ENCODE measurements at regions not wholly inside any gene's neighbourhood (a gene's known extent, or its start where the extent isn't known, plus 50 kb on each side); places are given as distances from the start of the nearest gene placed in this dataset.

DNA sequence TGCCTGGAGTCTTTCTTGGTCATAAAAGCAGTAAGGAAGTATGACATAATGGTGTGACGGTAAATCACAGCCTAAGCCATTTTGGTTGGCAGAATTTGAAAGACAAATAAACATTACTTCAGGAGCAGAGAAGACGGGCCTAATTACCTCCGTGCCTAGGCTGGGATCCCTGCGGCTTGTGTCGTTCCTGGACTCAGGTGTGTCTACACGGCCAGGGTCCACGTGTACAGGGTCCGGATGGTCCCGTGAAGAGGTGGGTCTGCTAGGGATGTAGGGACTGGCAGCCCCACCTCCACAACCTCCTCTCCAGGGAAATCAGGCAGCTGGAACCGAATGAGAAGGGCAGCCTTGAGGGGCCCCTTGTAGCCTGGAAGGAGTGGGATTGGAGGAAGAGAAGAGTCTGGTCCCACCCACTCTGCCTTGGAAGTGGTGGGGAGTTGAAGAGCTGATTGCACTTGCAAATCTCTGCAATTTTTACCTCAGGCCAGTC is 55.4 kb upstream of the PLAC1 start:
- no peak for ATAC-seq
- no peak overlapping the region for H3K4me3 ChIP-seq (ENCODE audit: low read length)
- H3K27ac Mint-ChIP-seq = no peak overlapping the region
- H3K4me1 Mint-ChIP-seq = peaks cover 5 to 8% of the 10 kb centered on the region in 2 donors
- H3K36me3 Mint-ChIP-seq = no peaks in the 10 kb centered on the region
- H3K27me3 ChIP-seq (ENCODE audit: control insufficient read depth, insufficient read depth, low read length) = no peaks in the 10 kb centered on the region
- TF ChIP-seq, protein P1, sequence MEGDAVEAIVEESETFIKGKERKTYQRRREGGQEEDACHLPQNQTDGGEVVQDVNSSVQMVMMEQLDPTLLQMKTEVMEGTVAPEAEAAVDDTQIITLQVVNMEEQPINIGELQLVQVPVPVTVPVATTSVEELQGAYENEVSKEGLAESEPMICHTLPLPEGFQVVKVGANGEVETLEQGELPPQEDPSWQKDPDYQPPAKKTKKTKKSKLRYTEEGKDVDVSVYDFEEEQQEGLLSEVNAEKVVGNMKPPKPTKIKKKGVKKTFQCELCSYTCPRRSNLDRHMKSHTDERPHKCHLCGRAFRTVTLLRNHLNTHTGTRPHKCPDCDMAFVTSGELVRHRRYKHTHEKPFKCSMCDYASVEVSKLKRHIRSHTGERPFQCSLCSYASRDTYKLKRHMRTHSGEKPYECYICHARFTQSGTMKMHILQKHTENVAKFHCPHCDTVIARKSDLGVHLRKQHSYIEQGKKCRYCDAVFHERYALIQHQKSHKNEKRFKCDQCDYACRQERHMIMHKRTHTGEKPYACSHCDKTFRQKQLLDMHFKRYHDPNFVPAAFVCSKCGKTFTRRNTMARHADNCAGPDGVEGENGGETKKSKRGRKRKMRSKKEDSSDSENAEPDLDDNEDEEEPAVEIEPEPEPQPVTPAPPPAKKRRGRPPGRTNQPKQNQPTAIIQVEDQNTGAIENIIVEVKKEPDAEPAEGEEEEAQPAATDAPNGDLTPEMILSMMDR (IDR thresholded peaks at IDR 0.05) = no peak
- H3K4me3 Mint-ChIP-seq = no peak overlapping the region
- no peaks in the 10 kb centered on the region for H3K36me3 ChIP-seq (ENCODE audit: control insufficient read depth, insufficient read depth, low read length)
- peaks cover 5% of the 10 kb centered on the region for H3K4me1 ChIP-seq (ENCODE audit: control insufficient read depth, insufficient read depth, low read length)
- no peak overlapping the region for H3K27ac ChIP-seq (ENCODE audit: low read length)
- peaks cover 0 to 11% of the 10 kb centered on the region in 2 donors for H3K27me3 Mint-ChIP-seq (ENCODE audit: low read depth in 2 of 2)
- no peaks in the 10 kb centered on the region for H3K9me3 Mint-ChIP-seq
- no peak for DNase-seq
- intact Hi-C loops (cut with micrococcal nuclease) = no loop called here
- no peaks in the 10 kb centered on the region for H3K9me3 ChIP-seq (ENCODE audit: control insufficient read depth, insufficient read depth, low read length)
- WGBS (ENCODE audit: insufficient coverage) = 100% methylated on average over 5 of the region's 10 CpGs

DNA sequence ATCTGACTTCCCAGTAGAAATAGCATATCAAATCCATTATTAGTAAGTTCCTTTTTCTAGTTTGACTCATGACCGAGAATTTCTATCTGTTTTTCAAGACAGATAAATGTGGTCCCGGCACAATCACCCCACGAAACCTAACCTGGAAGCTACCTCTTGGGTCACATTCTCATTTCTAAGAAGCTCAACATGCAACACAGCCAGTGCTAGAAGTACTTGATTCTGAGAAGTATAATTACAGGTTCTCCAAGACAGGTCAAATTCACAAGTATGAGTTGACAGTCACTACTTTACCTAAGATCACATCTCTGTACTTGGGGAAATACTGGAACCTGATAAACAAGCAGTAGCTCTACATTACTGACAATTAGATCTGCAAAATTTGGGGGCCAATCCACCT is 54.0 kb upstream of the PLAC1 start:
- Mint-ChIP-seq H3K4me1 (no peaks in the 10 kb centered on the region), H3K27ac (no peak overlapping the region), H3K27me3 (ENCODE audit: low read depth in 2 of 2) (peaks cover 0 to 18% of the 10 kb centered on the region in 2 donors), H3K36me3 (no peaks in the 10 kb centered on the region), H3K4me3 (no peak overlapping the region), H3K9me3 (no peaks in the 10 kb centered on the region)
- DNase-seq (no peak), ATAC-seq (no peak)
- Histone ChIP-seq H3K36me3 (ENCODE audit: control insufficient read depth, insufficient read depth, low read length) (no peaks in the 10 kb centered on the region), H3K27ac (ENCODE audit: low read length) (no peak overlapping the region), H3K4me1 (ENCODE audit: control insufficient read depth, insufficient read depth, low read length) (no peaks in the 10 kb centered on the region), H3K4me3 (ENCODE audit: low read length) (no peak overlapping the region), H3K27me3 (ENCODE audit: control insufficient read depth, insufficient read depth, low read length) (no peaks in the 10 kb centered on the region), H3K9me3 (ENCODE audit: control insufficient read depth, insufficient read depth, low read length) (no peaks in the 10 kb centered on the region)
- intact Hi-C loops (cut with micrococcal nuclease) = no loop called here
- 68% methylated on average over 3 of the region's 3 CpGs for WGBS (ENCODE audit: insufficient coverage)
- TF ChIP-seq, protein P1 (IDR thresholded peaks at IDR 0.05) = no peak

DNA sequence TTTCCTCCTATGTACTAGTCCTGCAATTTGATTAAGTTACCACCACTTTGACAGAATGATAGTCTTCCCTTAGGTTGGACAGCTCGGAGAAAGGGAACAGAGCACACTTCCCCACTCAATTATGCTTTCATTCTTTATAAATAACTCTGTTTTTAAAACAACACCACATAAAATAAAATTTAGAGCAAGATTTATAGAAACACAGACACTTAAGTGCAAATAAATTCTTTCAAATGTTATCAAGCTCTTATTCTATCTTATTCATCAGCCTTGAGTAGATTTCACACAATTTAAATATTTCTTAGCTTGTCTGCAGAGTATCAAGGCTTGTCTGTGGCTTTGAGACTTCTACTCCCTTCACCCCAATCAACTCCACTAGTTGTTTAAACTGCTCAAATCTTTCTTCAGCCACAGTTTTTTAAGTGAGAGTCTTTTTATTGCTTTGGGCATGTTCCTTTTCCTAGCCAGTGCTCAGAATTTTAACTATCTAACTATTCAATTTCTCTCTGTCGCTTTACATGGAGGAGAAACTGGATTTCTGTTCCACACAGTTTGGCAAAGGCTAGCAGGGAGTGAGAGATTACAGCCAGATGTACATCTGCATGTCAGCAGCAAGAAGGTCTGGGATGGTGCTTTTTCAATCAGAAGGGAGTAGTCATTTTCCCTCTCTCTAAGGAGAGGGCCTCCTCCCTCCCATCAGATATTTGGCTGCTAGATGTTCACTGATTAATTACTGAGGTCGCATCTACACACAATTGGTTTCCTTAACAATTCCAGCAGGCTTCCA is 53.1 kb upstream of the PLAC1 start:
- no peak overlapping the region for H3K4me3 ChIP-seq (ENCODE audit: low read length)
- no peak overlapping the region for H3K4me3 Mint-ChIP-seq
- H3K9me3 ChIP-seq (ENCODE audit: control insufficient read depth, insufficient read depth, low read length) = no peaks in the 10 kb centered on the region
- TF ChIP-seq, protein P1 (IDR thresholded peaks at IDR 0.05) = no peak
- intact Hi-C loops (cut with micrococcal nuclease) = no loop called here
- H3K27ac ChIP-seq (ENCODE audit: low read length) = no peak overlapping the region
- H3K27ac Mint-ChIP-seq = no peak overlapping the region
- ATAC-seq (no peak), DNase-seq (no peak)
- 67% methylated on average over 1 of the region's 3 CpGs for WGBS (ENCODE audit: insufficient coverage)
- H3K36me3 Mint-ChIP-seq = no peaks in the 10 kb centered on the region
- H3K27me3 Mint-ChIP-seq (ENCODE audit: low read depth in 2 of 2) = peaks cover 0 to 24% of the 10 kb centered on the region in 2 donors
- H3K27me3 ChIP-seq (ENCODE audit: control insufficient read depth, insufficient read depth, low read length) = no peaks in the 10 kb centered on the region
- H3K9me3 Mint-ChIP-seq = no peaks in the 10 kb centered on the region
- H3K36me3 ChIP-seq (ENCODE audit: control insufficient read depth, insufficient read depth, low read length) = no peaks in the 10 kb centered on the region
- H3K4me1 Mint-ChIP-seq = no peaks in the 10 kb centered on the region
- H3K4me1 ChIP-seq (ENCODE audit: control insufficient read depth, insufficient read depth, low read length) = no peaks in the 10 kb centered on the region

All from natural killer cell (primary cell).